ENCODE measurements at regions not wholly inside any gene's neighbourhood (a gene's known extent, or its start where the extent isn't known, plus 50 kb on each side); places are given as distances from the start of the nearest gene placed in this dataset.

GRCh38 chr5:15080219-15080618, 208.6 kb upstream of the ANKH start:
- no peak for DNase-seq

- DNase-seq = no peak
Measured at GRCh38 chr5:15079566-15079965, 208.0 kb upstream of the ANKH start.

- no peak for DNase-seq
Measured at GRCh38 chr5:15074651-15075050, 203.1 kb upstream of the ANKH start.

GRCh38 chr5:15073453-15073852, 201.9 kb upstream of the ANKH start:
- DNase-seq = no peak

GRCh38 chr5:15070907-15071306, 199.3 kb upstream of the ANKH start:
- DNase-seq = no peak

GRCh38 chr5:15069407-15069905, 197.9 kb upstream of the ANKH start:
- DNase-seq = no peak

- DNase-seq = no peak
Measured at GRCh38 chr5:15065091-15065490, 193.5 kb upstream of the ANKH start.

GRCh38 chr5:15064396-15064795, 192.8 kb upstream of the ANKH start:
- no peak for DNase-seq

- DNase-seq = no peak
Measured at GRCh38 chr5:15056988-15057592, 185.5 kb upstream of the ANKH start.

- DNase-seq = no peak
Measured at GRCh38 chr5:15044521-15044920, 172.9 kb upstream of the ANKH start.

GRCh38 chr5:15037247-15037908, 165.8 kb upstream of the ANKH start:
- no peak for DNase-seq

GRCh38 chr5:15034379-15034778, 162.8 kb upstream of the ANKH start:
- DNase-seq = no peak

- no peak for DNase-seq
Measured at GRCh38 chr5:15031180-15031579, 159.6 kb upstream of the ANKH start.

GRCh38 chr5:15027764-15028163, 156.2 kb upstream of the ANKH start:
- no peak for DNase-seq

GRCh38 chr5:15026944-15027343, 155.4 kb upstream of the ANKH start:
- DNase-seq = peak; percentile 58 to 82

- no peak for DNase-seq
Measured at GRCh38 chr5:15026011-15026893, 154.7 kb upstream of the ANKH start.

GRCh38 chr5:15023846-15024245, 152.3 kb upstream of the ANKH start:
- no peak for DNase-seq

GRCh38 chr5:15023266-15023665, 151.7 kb upstream of the ANKH start:
- no peak for DNase-seq

GRCh38 chr5:15021266-15022046, 149.9 kb upstream of the ANKH start:
- DNase-seq = no peak

- no peak for DNase-seq
Measured at GRCh38 chr5:15020736-15021135, 149.2 kb upstream of the ANKH start.

GRCh38 chr5:15014809-15015208, 143.2 kb upstream of the ANKH start:
- no peak for DNase-seq

- peak; percentile 79 to 81 for DNase-seq
Measured at GRCh38 chr5:15013654-15014463, 142.3 kb upstream of the ANKH start.

Data from NCI-H2081 (cell line).